Activated naive CD8-positive, alpha-beta T cell treated with anti-CD3 and anti-CD28 coated beads, Interleukin-2, amount 50 U/mL, for 24 hours (primary cell): ENCODE measurements at regions not wholly inside any gene's neighbourhood (a gene's known extent, or its start where the extent isn't known, plus 50 kb on each side); places are given as distances from the start of the nearest gene placed in this dataset.
"Not testable (repeated sequence)": the region's sequence is repeated elsewhere in the genome, so short reads cannot be mapped to it uniquely, and the experiment has no call there.

Source experiments
- ATAC-seq: fragments of 150-1000 bp; cut with Tn5 transposase; one replicate; pipeline ENCODE4 v1.10.0; 2021
- DNase-seq: peaks from one replicate; pipeline ENCODE4 v3.0.0; 2021
- H3K27ac Mint-ChIP-seq: one replicate; pipeline ENCODE4 v1.8.0; 2021; ENCODE audit warnings: mild to moderate bottlenecking, mixed read lengths
- H3K27me3 Mint-ChIP-seq: one replicate; pipeline ENCODE4 v1.8.0; 2021; ENCODE audit warnings: mixed read lengths
- H3K36me3 Mint-ChIP-seq: one replicate; pipeline ENCODE4 v1.8.0; 2021; ENCODE audit warnings: low read depth, mixed read lengths
- H3K4me1 Mint-ChIP-seq: one replicate; pipeline ENCODE4 v1.8.0; 2021; ENCODE audit warnings: mixed read lengths
- H3K4me3 Mint-ChIP-seq: one replicate; pipeline ENCODE4 v1.8.0; 2021; ENCODE audit warnings: mild to moderate bottlenecking, moderate library complexity, mixed read lengths
- H3K9me3 Mint-ChIP-seq: one replicate; pipeline ENCODE4 v1.8.0; 2021; ENCODE audit warnings: mixed read lengths

- DNase-seq (no peak), ATAC-seq (no peak)
- Mint-ChIP-seq H3K4me1 (no peaks in the 10 kb centered on the region), H3K9me3 (peaks cover 24% of the 10 kb centered on the region), H3K4me3 (no peak overlapping the region), H3K36me3 (no peaks in the 10 kb centered on the region), H3K27me3 (no peaks in the 10 kb centered on the region), H3K27ac (no peak overlapping the region)
These were observed 770.8 kb upstream of the SLITRK6 start for GRCh38 chr13:86569974-86570373.

GRCh38 chr13:86572115-86572514, 772.9 kb upstream of the SLITRK6 start:
- Mint-ChIP-seq H3K4me3 (no peak overlapping the region), H3K27ac (no peak overlapping the region), H3K9me3 (peaks cover 18% of the 10 kb centered on the region), H3K36me3 (no peaks in the 10 kb centered on the region), H3K4me1 (no peaks in the 10 kb centered on the region), H3K27me3 (no peaks in the 10 kb centered on the region)
- no peak for ATAC-seq
- DNase-seq = no peak

- no peaks in the 10 kb centered on the region for H3K36me3 Mint-ChIP-seq
- no peak for ATAC-seq
- H3K9me3 Mint-ChIP-seq = peaks cover 12% of the 10 kb centered on the region
- DNase-seq = no peak
- no peak overlapping the region for H3K27ac Mint-ChIP-seq
- H3K4me1 Mint-ChIP-seq = no peaks in the 10 kb centered on the region
- no peak overlapping the region for H3K4me3 Mint-ChIP-seq
- H3K27me3 Mint-ChIP-seq = no peaks in the 10 kb centered on the region
These were observed 780.4 kb upstream of the SLITRK6 start for GRCh38 chr13:86579662-86580061.

- DNase-seq (no peak), ATAC-seq (no peak)
- Mint-ChIP-seq H3K27me3 (no peaks in the 10 kb centered on the region), H3K4me3 (no peak overlapping the region), H3K36me3 (no peaks in the 10 kb centered on the region), H3K4me1 (no peaks in the 10 kb centered on the region), H3K27ac (no peak overlapping the region), H3K9me3 (peaks cover 9% of the 10 kb centered on the region)
These were observed 782.5 kb upstream of the SLITRK6 start for GRCh38 chr13:86581706-86582105.

- Mint-ChIP-seq H3K9me3 (peaks cover 9% of the 10 kb centered on the region), H3K27me3 (no peaks in the 10 kb centered on the region), H3K4me3 (no peak overlapping the region), H3K27ac (no peak overlapping the region), H3K36me3 (no peaks in the 10 kb centered on the region), H3K4me1 (no peaks in the 10 kb centered on the region)
- ATAC-seq (no peak), DNase-seq (no peak)
These were observed 785.1 kb upstream of the SLITRK6 start for GRCh38 chr13:86584301-86584700.

- Mint-ChIP-seq H3K36me3 (no peaks in the 10 kb centered on the region), H3K4me1 (no peaks in the 10 kb centered on the region), H3K27me3 (no peaks in the 10 kb centered on the region), H3K27ac (no peak overlapping the region), H3K9me3 (peaks cover 9% of the 10 kb centered on the region), H3K4me3 (no peak overlapping the region)
- DNase-seq = no peak
- ATAC-seq = no peak
These were observed 786.6 kb upstream of the SLITRK6 start for GRCh38 chr13:86585835-86586234.

GRCh38 chr13:86591862-86592261, 792.6 kb upstream of the SLITRK6 start:
- DNase-seq (no peak), ATAC-seq (no peak)
- Mint-ChIP-seq H3K4me1 (no peaks in the 10 kb centered on the region), H3K9me3 (peaks cover 21% of the 10 kb centered on the region), H3K4me3 (no peak overlapping the region), H3K27ac (no peak overlapping the region), H3K36me3 (no peaks in the 10 kb centered on the region), H3K27me3 (no peaks in the 10 kb centered on the region)

- Mint-ChIP-seq H3K36me3 (no peaks in the 10 kb centered on the region), H3K9me3 (peaks cover 24% of the 10 kb centered on the region), H3K27me3 (no peaks in the 10 kb centered on the region), H3K4me1 (no peaks in the 10 kb centered on the region), H3K4me3 (no peak overlapping the region), H3K27ac (no peak overlapping the region)
- DNase-seq (no peak), ATAC-seq (no peak)
These were observed 802.1 kb upstream of the SLITRK6 start for GRCh38 chr13:86601351-86601750.

GRCh38 chr13:86606264-86606663, 807.0 kb upstream of the SLITRK6 start:
- Mint-ChIP-seq H3K27ac (no peak overlapping the region), H3K4me3 (no peak overlapping the region), H3K9me3 (peaks cover 18% of the 10 kb centered on the region), H3K27me3 (no peaks in the 10 kb centered on the region), H3K4me1 (no peaks in the 10 kb centered on the region), H3K36me3 (no peaks in the 10 kb centered on the region)
- no peak for DNase-seq
- no peak for ATAC-seq

- H3K36me3 Mint-ChIP-seq = no peaks in the 10 kb centered on the region
- no peaks in the 10 kb centered on the region for H3K27me3 Mint-ChIP-seq
- ATAC-seq (no peak), DNase-seq (no peak)
- no peak overlapping the region for H3K4me3 Mint-ChIP-seq
- no peak overlapping the region for H3K27ac Mint-ChIP-seq
- no peaks in the 10 kb centered on the region for H3K4me1 Mint-ChIP-seq
- peaks cover 7% of the 10 kb centered on the region for H3K9me3 Mint-ChIP-seq
These were observed 809.5 kb upstream of the SLITRK6 start for GRCh38 chr13:86608701-86609100.

GRCh38 chr13:86633346-86633745, 834.1 kb upstream of the SLITRK6 start:
- Mint-ChIP-seq H3K27me3 (no peaks in the 10 kb centered on the region), H3K36me3 (no peaks in the 10 kb centered on the region), H3K27ac (no peak overlapping the region), H3K9me3 (peaks cover 3% of the 10 kb centered on the region), H3K4me3 (no peak overlapping the region), H3K4me1 (no peaks in the 10 kb centered on the region)
- ATAC-seq (no peak), DNase-seq (no peak)

GRCh38 chr13:86651171-86651570, 852.0 kb upstream of the SLITRK6 start:
- H3K27me3 Mint-ChIP-seq, ATAC-seq, H3K36me3 Mint-ChIP-seq, H3K4me3 Mint-ChIP-seq, DNase-seq, H3K4me1 Mint-ChIP-seq, H3K9me3 Mint-ChIP-seq, H3K27ac Mint-ChIP-seq: not testable (repeated sequence)

- Mint-ChIP-seq H3K9me3 (peaks cover 4% of the 10 kb centered on the region), H3K27me3 (no peaks in the 10 kb centered on the region), H3K4me1 (no peaks in the 10 kb centered on the region), H3K4me3 (no peak overlapping the region), H3K27ac (no peak overlapping the region), H3K36me3 (no peaks in the 10 kb centered on the region)
- ATAC-seq (no peak), DNase-seq (no peak)
These were observed 853.8 kb upstream of the SLITRK6 start for GRCh38 chr13:86653009-86653408.

GRCh38 chr13:86655561-86655960, 856.3 kb upstream of the SLITRK6 start:
- DNase-seq = no peak
- H3K9me3 Mint-ChIP-seq = peaks cover 9% of the 10 kb centered on the region
- ATAC-seq = no peak
- no peaks in the 10 kb centered on the region for H3K36me3 Mint-ChIP-seq
- no peaks in the 10 kb centered on the region for H3K4me1 Mint-ChIP-seq
- no peaks in the 10 kb centered on the region for H3K27me3 Mint-ChIP-seq
- H3K27ac Mint-ChIP-seq = no peak overlapping the region
- H3K4me3 Mint-ChIP-seq = no peak overlapping the region

- Mint-ChIP-seq H3K27me3 (no peaks in the 10 kb centered on the region), H3K9me3 (peaks cover 25% of the 10 kb centered on the region), H3K27ac (no peak overlapping the region), H3K36me3 (no peaks in the 10 kb centered on the region), H3K4me1 (no peaks in the 10 kb centered on the region), H3K4me3 (no peak overlapping the region)
- no peak for ATAC-seq
- DNase-seq = no peak
These were observed 860.9 kb upstream of the SLITRK6 start for GRCh38 chr13:86660090-86660489.

- Mint-ChIP-seq H3K36me3 (no peaks in the 10 kb centered on the region), H3K9me3 (peaks cover 34% of the 10 kb centered on the region), H3K4me3 (no peak overlapping the region), H3K4me1 (no peaks in the 10 kb centered on the region), H3K27me3 (no peaks in the 10 kb centered on the region), H3K27ac (no peak overlapping the region)
- ATAC-seq (no peak), DNase-seq (no peak)
These were observed 866.6 kb upstream of the SLITRK6 start for GRCh38 chr13:86665842-86666241.
